ENCODE measurements at regions not wholly inside any gene's neighbourhood (a gene's known extent, or its start where the extent isn't known, plus 50 kb on each side); places are given as distances from the start of the nearest gene placed in this dataset.

- no peak overlapping the region for H2BK5ac ChIP-seq (ENCODE audit: low read depth, low read length, poor library complexity, severe bottlenecking)
- H3K4me1 ChIP-seq (ENCODE audit: control insufficient read depth, insufficient read depth, low read depth, low read length): peaks cover 2% of the 10 kb centered on the region
- H3K9ac ChIP-seq (ENCODE audit: low read length): no peak overlapping the region
- H3K9me3 ChIP-seq (ENCODE audit: control insufficient read depth, low read length): no peaks in the 10 kb centered on the region
- H4K91ac ChIP-seq (ENCODE audit: low read length): no peak overlapping the region
- H3K27ac ChIP-seq (ENCODE audit: low read length, poor library complexity, severe bottlenecking): no peak overlapping the region
- H3K23ac ChIP-seq (ENCODE audit: low read length in 2 of 2): no peak overlapping the region
- no peak overlapping the region for H2BK15ac ChIP-seq (ENCODE audit: low read depth, poor library complexity, severe bottlenecking)
- H3K4me3 ChIP-seq (ENCODE audit: insufficient read depth in 1 of 2, low read depth in 1 of 2, low read length in 2 of 2): no peak overlapping the region
- no peak overlapping the region for H2BK12ac ChIP-seq (ENCODE audit: low read length in 2 of 2)
- no peak overlapping the region for H2AFZ ChIP-seq (ENCODE audit: low read depth, low read length)
- H3K4me2 ChIP-seq (ENCODE audit: low read length, poor library complexity, severe bottlenecking): no peak overlapping the region
- DNase-seq: peak; percentile 3
- H2BK120ac ChIP-seq (ENCODE audit: low read depth, low read length): no peak overlapping the region
- no peak overlapping the region for H4K8ac ChIP-seq (ENCODE audit: low read length)
- H3K4ac ChIP-seq (ENCODE audit: low read depth in 1 of 2, low read length in 2 of 2): no peak overlapping the region
- H3K27me3 ChIP-seq (ENCODE audit: control insufficient read depth in 1 of 2, insufficient read depth in 1 of 2, low read length in 2 of 2): no peaks in the 10 kb centered on the region
- no peak overlapping the region for H3K14ac ChIP-seq (ENCODE audit: low read length in 2 of 2)
- WGBS: 86% methylated on average over 5 of the region's 5 CpGs
- H3K36me3 ChIP-seq (ENCODE audit: control insufficient read depth in 1 of 2, insufficient read depth in 2 of 2, low read depth in 1 of 2, low read length in 2 of 2): no peaks in the 10 kb centered on the region
- no peak overlapping the region for H2AK5ac ChIP-seq (ENCODE audit: low read length, severe bottlenecking)
- no peaks in the 10 kb centered on the region for H3K79me1 ChIP-seq (replicated peaks; ENCODE audit: low read length, poor library complexity, severe bottlenecking)
- no peak overlapping the region for H3K18ac ChIP-seq (ENCODE audit: low read depth in 1 of 2, low read length in 2 of 2)
Observed at GRCh38 chr13:73497430-73497829, 438.6 kb downstream of the KLF5 start.

- no peak overlapping the region for H2AFZ ChIP-seq (ENCODE audit: low read depth, low read length)
Observed at GRCh38 chr13:73496711-73497110, 437.9 kb downstream of the KLF5 start.

GRCh38 chr13:73492811-73493210, 434.0 kb downstream of the KLF5 start:
- Histone ChIP-seq H2AFZ (ENCODE audit: low read depth, low read length) (no peak overlapping the region), H3K23ac (ENCODE audit: low read length in 2 of 2) (no peak overlapping the region), H2BK5ac (ENCODE audit: low read depth, low read length, poor library complexity, severe bottlenecking) (no peak overlapping the region), H3K9me3 (ENCODE audit: control insufficient read depth, low read length) (no peaks in the 10 kb centered on the region), H3K27ac (ENCODE audit: low read length, poor library complexity, severe bottlenecking) (no peak overlapping the region), H3K4me3 (ENCODE audit: insufficient read depth in 1 of 2, low read depth in 1 of 2, low read length in 2 of 2) (no peak overlapping the region), H3K4ac (ENCODE audit: low read depth in 1 of 2, low read length in 2 of 2) (no peak overlapping the region), H3K36me3 (ENCODE audit: control insufficient read depth in 1 of 2, insufficient read depth in 2 of 2, low read depth in 1 of 2, low read length in 2 of 2) (no peaks in the 10 kb centered on the region), H4K8ac (ENCODE audit: low read length) (no peak overlapping the region), H4K91ac (ENCODE audit: low read length) (no peak overlapping the region), H2BK120ac (ENCODE audit: low read depth, low read length) (no peak overlapping the region), H3K4me1 (ENCODE audit: control insufficient read depth, insufficient read depth, low read depth, low read length) (peaks cover 2% of the 10 kb centered on the region), H3K9ac (ENCODE audit: low read length) (no peak overlapping the region), H3K79me1 (replicated peaks; ENCODE audit: low read length, poor library complexity, severe bottlenecking) (no peaks in the 10 kb centered on the region), H3K4me2 (ENCODE audit: low read length, poor library complexity, severe bottlenecking) (no peak overlapping the region), H2BK15ac (ENCODE audit: low read depth, poor library complexity, severe bottlenecking) (no peak overlapping the region), H3K27me3 (ENCODE audit: control insufficient read depth in 1 of 2, insufficient read depth in 1 of 2, low read length in 2 of 2) (no peaks in the 10 kb centered on the region), H3K14ac (ENCODE audit: low read length in 2 of 2) (no peak overlapping the region), H2AK5ac (ENCODE audit: low read length, severe bottlenecking) (no peak overlapping the region), H2BK12ac (ENCODE audit: low read length in 2 of 2) (no peak overlapping the region), H3K18ac (ENCODE audit: low read depth in 1 of 2, low read length in 2 of 2) (no peak overlapping the region)
- WGBS: 82% methylated on average over 1 of the region's 1 CpG
- DNase-seq: no peak

More at GRCh38 chr13:73496711-73497110, 437.9 kb downstream of the KLF5 start:
- Histone ChIP-seq H3K27me3 (ENCODE audit: control insufficient read depth in 1 of 2, insufficient read depth in 1 of 2, low read length in 2 of 2) (no peaks in the 10 kb centered on the region), H3K23ac (ENCODE audit: low read length in 2 of 2) (no peak overlapping the region), H2BK5ac (ENCODE audit: low read depth, low read length, poor library complexity, severe bottlenecking) (no peak overlapping the region), H3K4ac (ENCODE audit: low read depth in 1 of 2, low read length in 2 of 2) (no peak overlapping the region), H3K79me1 (replicated peaks; ENCODE audit: low read length, poor library complexity, severe bottlenecking) (no peaks in the 10 kb centered on the region), H2BK15ac (ENCODE audit: low read depth, poor library complexity, severe bottlenecking) (no peak overlapping the region), H3K9me3 (ENCODE audit: control insufficient read depth, low read length) (no peaks in the 10 kb centered on the region), H3K18ac (ENCODE audit: low read depth in 1 of 2, low read length in 2 of 2) (no peak overlapping the region), H4K8ac (ENCODE audit: low read length) (no peak overlapping the region), H3K27ac (ENCODE audit: low read length, poor library complexity, severe bottlenecking) (no peak overlapping the region), H2BK120ac (ENCODE audit: low read depth, low read length) (no peak overlapping the region), H3K14ac (ENCODE audit: low read length in 2 of 2) (no peak overlapping the region), H3K4me3 (ENCODE audit: insufficient read depth in 1 of 2, low read depth in 1 of 2, low read length in 2 of 2) (no peak overlapping the region), H4K91ac (ENCODE audit: low read length) (no peak overlapping the region), H2AK5ac (ENCODE audit: low read length, severe bottlenecking) (no peak overlapping the region), H3K4me1 (ENCODE audit: control insufficient read depth, insufficient read depth, low read depth, low read length) (peaks cover 2% of the 10 kb centered on the region), H3K36me3 (ENCODE audit: control insufficient read depth in 1 of 2, insufficient read depth in 2 of 2, low read depth in 1 of 2, low read length in 2 of 2) (no peaks in the 10 kb centered on the region), H3K4me2 (ENCODE audit: low read length, poor library complexity, severe bottlenecking) (no peak overlapping the region), H3K9ac (ENCODE audit: low read length) (no peak overlapping the region), H2BK12ac (ENCODE audit: low read length in 2 of 2) (no peak overlapping the region)
- WGBS: 33% methylated on average over 2 of the region's 3 CpGs
- peak; percentile 67 for DNase-seq

GRCh38 chr13:73482556-73482955, 423.8 kb downstream of the KLF5 start:
- Histone ChIP-seq H3K27ac (ENCODE audit: low read length, poor library complexity, severe bottlenecking) (no peak overlapping the region), H3K9ac (ENCODE audit: low read length) (no peak overlapping the region), H3K23ac (ENCODE audit: low read length in 2 of 2) (peak overlapping the region in 1 of 2 experiments; percentile 90), H3K27me3 (ENCODE audit: control insufficient read depth in 1 of 2, insufficient read depth in 1 of 2, low read length in 2 of 2) (no peaks in the 10 kb centered on the region), H3K18ac (ENCODE audit: low read depth in 1 of 2, low read length in 2 of 2) (no peak overlapping the region), H2BK120ac (ENCODE audit: low read depth, low read length) (no peak overlapping the region), H3K9me3 (ENCODE audit: control insufficient read depth, low read length) (no peaks in the 10 kb centered on the region), H2BK5ac (ENCODE audit: low read depth, low read length, poor library complexity, severe bottlenecking) (no peak overlapping the region), H2BK12ac (ENCODE audit: low read length in 2 of 2) (no peak overlapping the region), H4K8ac (ENCODE audit: low read length) (no peak overlapping the region), H3K4ac (ENCODE audit: low read depth in 1 of 2, low read length in 2 of 2) (no peak overlapping the region), H3K4me3 (ENCODE audit: insufficient read depth in 1 of 2, low read depth in 1 of 2, low read length in 2 of 2) (no peak overlapping the region), H2AK5ac (ENCODE audit: low read length, severe bottlenecking) (no peak overlapping the region), H3K14ac (ENCODE audit: low read length in 2 of 2) (no peak overlapping the region), H2BK15ac (ENCODE audit: low read depth, poor library complexity, severe bottlenecking) (no peak overlapping the region), H3K4me2 (ENCODE audit: low read length, poor library complexity, severe bottlenecking) (no peak overlapping the region), H4K91ac (ENCODE audit: low read length) (no peak overlapping the region), H2AFZ (ENCODE audit: low read depth, low read length) (no peak overlapping the region), H3K79me1 (replicated peaks; ENCODE audit: low read length, poor library complexity, severe bottlenecking) (no peaks in the 10 kb centered on the region), H3K36me3 (ENCODE audit: control insufficient read depth in 1 of 2, insufficient read depth in 2 of 2, low read depth in 1 of 2, low read length in 2 of 2) (no peaks in the 10 kb centered on the region), H3K4me1 (ENCODE audit: control insufficient read depth, insufficient read depth, low read depth, low read length) (no peaks in the 10 kb centered on the region)
- WGBS: 80% methylated on average over 1 of the region's 1 CpG
- no peak for DNase-seq

All from mesenchymal stem cell (in vitro differentiated cells and primary cell).